NCI-H748 treated with DMSO at 0.1 percent for 48 hours (cell line): ENCODE measurements at regions not wholly inside any gene's neighbourhood (a gene's known extent, or its start where the extent isn't known, plus 50 kb on each side); places are given as distances from the start of the nearest gene placed in this dataset.
"Not testable (repeated sequence)": the region's sequence is repeated elsewhere in the genome, so short reads cannot be mapped to it uniquely, and the experiment has no call there.

Experiments
- DNase-seq: peaks from one replicate; lab custom pipeline; 2025; lab: John Stamatoyannopoulos, UW

DNA sequence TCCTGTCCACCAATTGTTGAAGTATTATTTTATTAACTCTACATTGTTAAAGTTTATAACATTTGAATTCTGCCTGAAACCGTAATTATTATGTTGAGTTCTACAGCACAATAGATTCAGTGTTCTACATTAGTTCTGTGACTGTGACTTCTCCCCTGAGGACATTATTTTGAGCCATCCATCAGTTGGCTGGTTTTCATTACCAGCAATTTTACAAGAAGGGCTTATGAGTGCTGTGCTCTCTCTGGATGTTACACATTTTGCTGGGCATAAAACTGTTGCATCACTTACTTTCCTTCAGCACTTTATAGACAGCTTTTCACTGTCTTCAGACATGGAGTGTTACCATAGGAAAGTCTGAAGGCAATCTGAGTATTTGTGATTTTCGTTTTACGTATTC, 118.2 kb upstream of the KITLG start:
- no peak for DNase-seq

DNA sequence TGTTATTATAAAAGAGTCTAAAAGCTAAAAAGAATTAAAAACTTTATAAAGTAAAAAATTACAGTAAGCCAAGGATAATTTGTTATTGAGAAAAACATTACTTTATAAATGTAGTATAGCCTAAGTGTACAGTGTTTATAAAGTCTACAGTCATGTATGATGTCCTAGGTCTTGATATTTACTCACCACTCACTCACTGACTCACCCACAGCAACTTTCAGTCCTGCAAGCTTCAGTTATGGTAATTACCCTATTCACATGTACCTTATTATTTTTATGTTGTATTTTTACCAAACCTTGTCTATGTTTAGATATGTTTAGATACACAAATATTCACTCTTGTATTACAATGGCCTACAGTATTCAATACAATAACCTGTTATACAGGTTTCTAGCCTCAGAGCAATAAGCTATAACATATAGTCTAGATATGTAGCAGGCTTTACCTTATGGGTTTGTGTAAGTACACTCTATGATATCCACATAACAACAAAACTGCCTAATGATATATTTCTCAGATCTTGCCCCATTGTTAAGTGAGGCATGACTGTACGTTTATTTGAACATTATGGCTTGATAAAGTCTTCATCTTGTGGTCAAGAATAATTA, 113.7 kb upstream of the KITLG start:
- peak; percentile 57 for DNase-seq

DNA sequence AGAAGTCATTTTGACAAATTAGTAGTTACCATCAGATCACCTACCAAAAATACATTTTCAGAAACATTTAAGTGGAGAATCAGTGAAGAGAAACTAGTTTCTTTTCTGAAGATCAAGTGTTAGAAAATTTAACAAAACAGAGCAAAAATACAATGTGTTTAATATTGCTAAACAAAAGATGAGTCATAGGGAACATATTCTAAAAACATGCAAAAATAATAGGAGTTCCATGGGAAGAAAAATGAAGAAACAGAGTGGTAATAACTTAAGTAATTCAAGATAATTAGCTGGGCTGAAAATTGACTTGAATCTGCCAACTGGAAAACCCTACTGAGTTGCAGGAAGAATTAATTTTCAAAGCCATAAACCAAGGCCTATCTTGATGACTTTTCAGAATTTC, 111.5 kb upstream of the KITLG start:
- no peak for DNase-seq

DNA sequence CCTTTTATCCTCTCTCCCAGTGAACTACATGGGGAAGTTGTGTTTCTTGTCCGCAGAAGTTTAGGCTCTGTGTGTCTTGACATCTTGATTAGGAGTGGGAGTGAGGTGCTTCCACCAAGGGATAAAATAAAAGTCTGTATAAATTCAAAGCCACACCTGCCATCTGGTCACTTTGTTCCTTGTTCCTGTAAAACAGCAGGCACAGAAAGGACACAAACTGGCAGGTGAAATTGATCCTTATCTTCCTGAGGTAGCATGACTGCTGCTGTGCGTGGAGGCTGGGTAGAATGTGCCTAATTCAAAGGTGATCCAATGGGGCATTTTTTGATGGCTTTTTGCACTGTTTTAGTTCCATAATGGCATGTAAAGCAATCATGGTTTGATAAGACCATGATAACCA, 104.3 kb upstream of the KITLG start:
- peak; percentile 33 for DNase-seq

DNA sequence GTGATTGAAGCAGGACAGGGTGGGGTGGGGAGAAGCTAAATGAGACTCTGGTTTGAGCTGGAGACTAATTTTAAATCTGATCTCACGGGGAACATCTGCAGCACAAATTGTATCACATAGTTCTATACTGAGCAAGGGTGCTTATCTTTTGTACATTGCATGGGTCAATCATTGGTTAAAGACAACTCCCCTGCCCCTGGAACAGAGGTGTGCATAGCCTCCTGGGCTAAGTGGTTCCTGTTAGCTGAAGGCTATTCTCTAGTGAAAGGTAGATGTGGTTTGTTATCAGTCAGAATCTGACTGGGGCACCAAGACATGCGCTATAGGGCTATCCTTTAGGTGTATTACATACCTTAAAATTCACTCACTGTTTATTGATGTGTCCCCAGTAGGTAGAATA, 103.9 kb upstream of the KITLG start:
- DNase-seq = no peak

DNA sequence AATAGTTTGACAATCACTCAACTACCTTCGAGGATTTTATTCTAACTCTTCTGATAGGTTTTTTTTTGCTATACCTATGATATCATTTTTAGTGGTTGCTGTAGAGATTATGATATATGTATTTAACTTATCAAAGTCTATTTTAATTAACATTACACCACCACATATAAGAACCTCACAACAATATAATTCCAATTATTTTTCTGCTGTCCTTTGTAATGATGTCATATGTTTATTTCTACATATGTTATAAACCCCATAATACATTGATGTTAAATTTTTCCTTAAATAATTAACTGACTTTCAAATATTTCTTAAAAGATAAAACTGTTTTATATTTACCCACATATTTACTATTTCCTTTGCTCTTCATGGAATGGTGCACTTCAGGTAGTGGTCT, 103.4 kb upstream of the KITLG start:
- no peak for DNase-seq

DNA sequence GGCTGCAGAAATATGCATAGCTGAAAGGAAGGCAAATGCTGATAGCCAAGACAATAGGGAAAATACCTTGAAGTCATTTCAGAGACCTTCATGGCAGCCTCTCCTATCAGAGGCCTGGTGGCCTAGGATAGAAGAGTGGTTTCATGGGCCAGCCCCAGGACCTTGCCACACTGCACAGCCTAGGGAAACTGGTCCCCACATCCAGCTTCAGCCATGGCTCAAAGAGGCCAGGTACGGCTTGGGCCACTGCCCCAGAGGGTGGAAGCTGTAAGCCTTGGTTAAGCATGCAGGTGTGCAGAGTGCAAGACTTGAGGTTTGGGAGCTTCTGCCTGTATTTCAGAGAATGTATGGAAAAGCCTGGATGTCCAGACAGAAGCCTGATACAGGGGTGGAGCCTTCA, 101.0 kb upstream of the KITLG start:
- no peak for DNase-seq

DNA sequence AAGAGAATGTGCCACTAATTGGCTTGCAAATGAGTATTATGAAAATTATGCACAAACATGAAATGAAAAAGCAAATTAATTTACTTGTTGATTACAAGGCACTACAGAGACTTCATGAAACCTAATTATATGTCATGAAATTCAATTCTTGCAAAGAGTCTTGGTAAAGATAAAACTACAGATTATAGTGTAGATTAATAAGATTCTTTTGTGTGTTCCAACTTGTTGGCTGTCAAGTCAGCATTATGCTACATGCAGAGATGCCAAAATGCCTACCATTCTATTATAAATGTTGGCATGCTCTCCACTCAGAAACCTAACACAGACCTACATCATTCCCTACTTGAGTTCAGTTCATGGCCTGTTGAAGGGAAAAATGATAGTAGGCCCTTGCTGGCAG, 97.2 kb upstream of the KITLG start:
- no peak for DNase-seq

DNA sequence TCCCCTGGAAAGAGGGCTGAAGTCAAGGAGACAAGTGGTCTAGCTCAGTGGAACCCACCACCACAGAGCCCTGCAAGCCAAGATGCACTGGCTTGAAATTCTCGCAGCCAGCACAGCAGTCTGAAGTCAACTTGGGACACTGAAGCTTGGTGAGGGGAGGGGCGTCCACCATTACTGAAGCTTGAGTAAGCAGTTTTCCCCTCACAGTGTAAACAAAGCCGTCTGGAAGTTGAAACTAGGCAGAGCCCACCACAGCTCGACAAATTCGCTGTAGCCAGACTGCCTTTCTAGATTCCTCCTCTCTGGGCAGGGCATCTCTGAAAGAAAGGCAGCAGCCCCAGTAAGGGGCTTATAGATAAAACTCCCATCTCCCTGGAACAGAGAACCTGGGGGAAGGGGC, 87.3 kb upstream of the KITLG start:
- not testable (repeated sequence) for DNase-seq

DNA sequence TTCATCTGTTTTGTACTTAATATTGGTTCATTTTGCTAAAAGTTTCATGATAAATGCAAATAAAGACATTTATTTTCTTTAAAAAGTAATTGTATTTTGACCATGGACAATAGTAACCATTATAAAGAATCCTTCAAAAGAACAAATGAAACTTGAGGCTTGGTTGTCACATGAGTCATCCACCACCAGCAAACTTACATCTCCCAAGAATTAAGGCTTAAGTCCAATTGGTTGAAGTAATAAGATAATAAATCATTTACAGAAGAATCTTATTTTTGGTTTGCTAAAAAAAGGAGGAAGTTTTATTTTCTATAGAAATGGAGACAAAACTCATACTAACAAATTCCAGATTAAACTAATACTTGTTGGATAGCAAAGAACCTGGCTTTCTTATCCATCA, 84.8 kb upstream of the KITLG start:
- no peak for DNase-seq

DNA sequence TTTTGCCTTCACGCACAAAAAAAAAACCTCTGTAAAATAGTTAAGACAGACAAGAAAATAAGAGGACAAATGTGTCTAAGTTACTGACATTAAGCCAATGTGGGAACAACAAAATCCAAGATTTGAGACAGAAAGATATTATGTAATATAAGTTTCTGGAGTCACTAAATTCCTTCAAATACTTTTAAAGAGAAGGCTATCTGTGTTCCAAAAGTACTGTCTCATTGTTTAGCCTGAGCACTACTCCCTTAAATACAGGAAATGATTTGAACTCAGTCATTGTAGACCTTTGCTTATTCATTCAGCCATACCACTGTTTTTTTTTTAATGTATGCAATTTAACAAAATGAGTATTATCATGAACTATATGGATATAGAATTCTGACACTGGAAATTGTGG, 82.7 kb upstream of the KITLG start:
- DNase-seq = no peak

DNA sequence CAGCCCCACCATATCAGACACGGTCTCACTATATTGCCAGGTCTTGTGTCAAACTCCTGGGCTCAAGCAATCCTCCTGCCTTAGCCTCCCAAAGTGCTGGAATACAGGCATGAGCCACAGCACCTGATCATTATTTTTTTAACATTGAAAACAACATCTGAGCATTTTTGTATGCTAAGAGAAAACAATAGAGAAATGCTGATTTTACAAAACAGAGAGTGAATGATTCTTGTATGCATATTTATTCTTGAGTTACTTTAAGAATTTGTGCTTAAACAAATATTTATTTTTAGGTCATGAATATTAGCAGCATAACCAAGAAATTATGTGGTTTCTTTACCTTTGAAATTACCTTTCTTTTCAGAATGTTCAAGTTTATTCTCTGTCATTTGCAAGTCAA, 81.8 kb upstream of the KITLG start:
- DNase-seq = no peak

DNA sequence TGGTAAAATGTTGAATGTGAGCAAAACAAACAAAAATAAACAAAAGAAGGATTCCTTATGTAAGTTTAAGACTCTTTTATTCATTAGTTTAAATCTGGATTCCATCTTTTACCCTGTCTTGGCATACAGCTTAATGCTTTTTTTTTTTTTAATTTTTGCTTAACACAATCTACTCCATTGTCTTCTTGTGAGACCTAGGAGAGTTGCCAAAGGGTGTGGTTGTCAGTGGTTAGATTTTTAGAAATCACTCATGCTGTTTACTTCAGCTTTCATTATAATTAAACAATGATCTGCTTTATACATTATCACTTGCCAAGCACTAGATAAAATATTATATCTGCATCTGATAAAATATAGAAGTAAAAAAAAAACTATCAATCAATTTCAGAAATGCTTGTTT, 77.7 kb upstream of the KITLG start:
- DNase-seq = peak; percentile 46

DNA sequence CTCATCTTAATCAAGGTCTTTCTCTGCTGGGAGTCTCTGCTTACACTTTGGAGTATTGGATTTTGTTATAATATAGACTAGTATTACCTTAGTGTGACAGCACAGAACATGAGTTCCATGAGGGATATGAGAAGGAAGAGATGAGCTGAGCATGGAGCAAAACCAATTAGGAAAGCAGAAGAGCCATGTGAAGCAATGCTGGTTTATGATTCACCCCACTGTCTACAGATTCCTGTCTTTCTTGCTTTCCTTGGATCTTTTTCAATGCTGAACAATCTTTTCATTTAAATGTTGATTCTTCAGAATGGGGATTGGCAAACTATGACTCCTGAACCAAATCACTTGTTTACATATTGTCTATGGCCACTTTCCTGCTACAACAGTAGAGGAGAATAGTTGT, 70.4 kb upstream of the KITLG start:
- no peak for DNase-seq

DNA sequence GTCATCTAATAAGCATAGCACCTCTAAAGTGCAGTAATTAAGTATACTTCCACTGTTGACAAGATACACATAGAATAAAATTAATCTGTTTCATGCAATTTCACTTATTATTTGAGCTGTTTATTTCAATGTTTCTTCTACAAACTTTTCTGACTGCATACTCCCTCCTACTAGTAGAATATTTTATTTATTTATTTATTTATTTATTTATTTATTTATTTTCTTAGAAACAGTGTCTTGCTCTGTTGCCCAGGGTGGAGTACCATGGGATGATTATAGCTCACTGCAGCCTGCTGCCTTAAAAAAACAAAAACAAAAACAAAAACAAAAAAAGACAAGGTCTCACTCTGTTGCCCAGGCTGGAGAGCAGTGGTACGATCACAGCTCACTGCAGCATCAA, 68.4 kb upstream of the KITLG start:
- DNase-seq = no peak

DNA sequence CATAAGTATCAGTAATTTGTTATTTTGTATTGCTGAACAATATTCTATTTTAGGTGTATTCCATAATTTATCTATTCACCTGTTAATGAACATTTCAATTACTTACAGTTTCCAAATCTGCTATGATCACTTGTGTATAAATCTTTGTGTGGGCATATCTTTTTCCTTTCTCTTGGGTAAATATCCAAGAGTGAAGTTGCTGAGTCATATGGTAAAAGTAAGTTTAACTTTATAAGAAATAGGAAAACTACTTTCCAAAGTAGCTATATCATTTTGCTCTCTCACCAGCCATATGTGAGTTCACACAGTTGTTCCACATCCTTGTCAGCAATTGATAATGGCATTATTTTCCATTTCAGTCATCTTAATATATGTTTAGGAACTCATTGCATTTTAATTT, 66.6 kb upstream of the KITLG start:
- DNase-seq = no peak

DNA sequence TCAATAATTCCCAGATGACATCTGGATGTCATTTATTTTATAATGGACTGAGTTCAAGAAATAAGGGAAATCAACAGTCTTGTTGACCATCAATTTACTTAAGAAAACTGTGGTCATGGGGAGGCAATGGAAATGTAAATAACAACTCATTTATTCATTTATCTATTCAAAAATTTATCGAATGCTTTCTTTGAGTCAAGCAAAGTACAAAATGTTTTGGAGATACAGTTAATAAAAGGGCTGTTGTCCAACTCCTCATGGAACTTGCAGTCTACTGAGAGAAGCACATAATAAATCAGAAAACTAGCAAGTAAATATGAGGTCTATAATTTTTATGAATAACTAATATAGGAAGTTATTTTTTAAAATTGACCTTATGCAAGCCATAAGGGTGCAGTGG, 65.5 kb upstream of the KITLG start:
- DNase-seq = no peak

DNA sequence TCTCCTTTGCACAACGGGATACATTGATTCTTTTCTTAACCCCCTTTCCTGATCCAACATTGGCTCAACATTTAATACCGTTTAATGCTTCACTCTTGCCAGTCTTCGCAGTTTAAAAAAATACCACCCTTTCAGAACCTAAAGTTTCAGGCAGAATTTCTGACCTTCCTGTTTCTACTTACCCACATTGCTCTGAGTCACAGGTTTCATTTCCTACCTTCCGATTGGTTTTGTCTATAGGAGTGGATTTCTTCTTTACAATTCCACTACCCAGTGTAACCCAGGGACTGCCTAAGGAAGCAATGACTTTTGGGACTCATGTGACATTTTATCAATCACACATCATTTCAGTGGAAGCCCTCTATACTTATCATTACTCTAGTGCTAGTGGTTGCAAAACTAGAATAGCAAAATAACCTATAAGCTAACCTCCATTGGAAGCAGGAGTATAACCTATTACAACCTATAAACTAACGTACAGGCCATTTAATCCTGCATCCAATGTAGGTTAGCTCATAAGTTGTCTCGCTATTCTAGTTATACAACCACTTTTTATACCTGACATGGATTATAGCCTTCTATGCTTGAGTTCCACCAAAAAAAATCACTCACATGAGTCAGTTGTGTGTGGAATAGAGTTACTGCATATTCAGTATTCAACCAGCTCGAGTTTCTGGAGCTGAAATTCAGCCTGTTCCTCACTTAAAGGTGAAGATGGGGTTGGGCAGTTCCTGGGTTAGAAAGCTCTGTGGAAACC, 64.9 kb upstream of the KITLG start:
- DNase-seq = no peak

DNA sequence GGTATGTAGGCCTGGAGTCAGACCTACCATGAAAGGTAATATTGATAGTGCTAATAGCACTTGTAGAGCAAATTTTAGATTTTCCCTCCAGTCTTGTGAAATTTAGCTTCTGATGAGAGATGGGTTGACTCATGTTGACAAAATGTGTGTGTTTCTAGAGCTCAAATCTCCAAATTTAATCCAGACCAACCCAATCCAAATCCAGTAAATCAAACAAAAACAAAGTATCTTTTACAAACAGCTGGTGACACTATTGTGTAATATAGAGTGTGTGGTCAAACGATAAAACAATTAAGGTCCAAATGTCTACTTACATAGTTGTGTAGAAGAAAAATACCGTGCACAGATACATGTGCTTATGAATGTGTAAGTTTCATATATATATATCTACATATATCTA, 63.4 kb upstream of the KITLG start:
- no peak for DNase-seq

DNA sequence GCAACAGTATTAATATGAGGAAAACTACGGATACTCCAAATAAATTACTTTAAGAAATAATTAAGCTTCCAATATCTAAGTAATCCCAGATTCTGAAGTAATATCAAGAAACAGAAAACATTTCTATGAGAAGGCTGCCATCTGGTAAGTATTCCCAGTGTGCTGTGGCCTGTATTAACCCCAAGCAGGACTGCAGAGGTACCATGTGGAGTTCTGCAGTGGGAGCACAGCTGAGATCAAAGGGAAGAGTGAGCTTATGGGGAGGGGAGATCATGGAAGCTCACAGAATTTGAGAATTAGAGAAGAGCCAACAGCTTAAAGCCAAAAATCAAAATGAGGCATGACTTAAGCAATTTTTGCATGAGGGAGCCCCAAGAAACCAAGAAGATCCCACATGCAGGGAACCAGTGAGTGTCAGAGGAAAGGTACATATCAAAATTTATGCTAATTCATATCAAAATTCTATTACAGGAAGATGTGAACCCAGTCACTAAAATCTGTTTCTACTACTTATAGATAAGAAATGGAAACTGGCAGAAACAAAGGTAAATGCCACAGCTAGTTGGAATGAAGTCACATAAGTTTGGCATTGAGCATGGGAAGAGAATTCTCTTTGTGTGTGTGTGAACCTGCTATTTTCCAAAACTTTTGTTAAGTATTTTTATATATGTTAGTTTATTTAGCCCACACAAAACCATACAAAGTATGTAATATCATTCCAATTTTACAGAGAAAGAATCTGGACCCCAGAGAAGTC, 62.6 kb upstream of the KITLG start:
- DNase-seq = no peak

DNA sequence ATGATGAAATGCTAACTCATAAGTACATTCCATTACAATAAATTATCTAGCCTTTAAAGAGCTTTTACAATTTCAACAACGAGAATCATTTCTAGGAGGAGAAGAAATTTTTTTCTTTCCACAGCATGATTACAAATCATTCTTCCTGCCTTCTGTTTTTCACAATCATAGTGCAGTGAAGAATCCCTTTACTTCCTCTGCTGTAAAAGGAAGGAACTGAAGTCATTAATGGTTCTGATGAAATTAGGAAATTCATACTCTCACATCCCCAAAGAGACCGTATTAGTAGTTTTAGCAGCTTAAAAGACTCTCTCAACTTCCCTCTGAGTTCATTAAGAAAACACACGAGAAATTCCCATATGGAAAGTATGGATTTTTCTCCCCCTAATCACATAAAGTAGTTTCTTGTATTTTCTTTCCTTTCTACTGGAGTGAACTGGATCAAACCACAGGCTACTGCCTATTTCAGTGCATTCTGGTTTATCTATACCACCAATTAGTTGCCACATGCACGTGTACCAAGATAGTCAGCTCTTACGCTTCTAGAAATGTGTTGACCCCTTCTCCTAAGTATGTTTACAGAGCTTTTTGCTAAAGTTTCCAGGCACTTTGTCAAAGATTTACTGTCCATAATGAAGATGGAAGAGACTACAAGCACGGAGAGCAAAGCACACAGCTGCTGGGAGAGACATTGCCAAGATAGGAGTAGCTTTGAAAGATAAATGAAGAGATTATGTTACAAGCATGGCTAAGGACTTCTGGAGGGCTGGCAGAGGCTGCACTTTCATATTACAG, 58.9 kb upstream of the KITLG start:
- DNase-seq = no peak

DNA sequence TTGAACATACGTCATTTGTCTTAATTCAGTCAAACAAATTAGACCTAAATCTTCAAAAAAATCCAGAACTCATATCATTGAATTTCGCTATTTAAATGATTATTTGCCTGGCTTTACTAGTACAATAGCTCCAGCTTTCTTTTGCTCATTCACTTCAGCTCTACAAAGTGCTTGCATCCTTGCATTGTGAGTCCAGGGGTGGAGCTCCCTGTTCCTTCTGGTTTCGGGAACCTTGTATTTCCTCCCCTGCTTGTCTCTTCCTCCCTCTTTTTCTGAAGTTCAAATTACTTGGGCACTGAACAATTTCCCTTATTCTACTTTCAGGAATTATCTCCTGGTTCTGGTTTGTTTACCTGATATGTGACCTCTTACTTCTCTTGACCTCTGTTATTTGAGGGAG, 58.1 kb upstream of the KITLG start:
- DNase-seq = no peak

DNA sequence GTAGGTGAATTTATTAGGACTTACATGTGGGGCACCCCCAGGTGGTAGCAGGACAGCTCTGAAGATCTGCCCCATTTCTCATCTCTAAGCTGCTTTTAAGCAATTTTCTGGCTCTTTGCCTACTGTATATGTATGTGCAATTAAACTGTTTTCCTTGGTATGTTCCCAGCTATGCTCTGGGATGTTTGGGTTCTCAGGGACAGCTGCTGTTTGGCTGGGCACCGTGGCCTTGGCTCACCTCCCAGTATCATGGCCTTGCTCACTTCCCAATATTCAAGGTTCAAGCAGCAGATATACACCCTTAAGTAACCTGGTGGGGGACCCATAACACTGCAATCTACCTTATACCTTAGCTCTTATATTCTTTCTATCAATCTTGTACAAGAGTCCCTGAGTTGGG, 53.7 kb upstream of the KITLG start:
- no peak for DNase-seq
